Pancreas (tissue), 10 donors: ENCODE measurements at regions not wholly inside any gene's neighbourhood (a gene's known extent, or its start where the extent isn't known, plus 50 kb on each side); places are given as distances from the start of the nearest gene placed in this dataset.

Experiments used
- ATAC-seq, 4 donors: fragments of 200-7000 bp; cut with Tn5 transposase; one replicate each; pipeline versions ENCODE4 v1.8.0 to v1.9.1; 2020; ENCODE audit warnings: mild to moderate bottlenecking in 4 of 4, moderate library complexity in 4 of 4
- DNase-seq, 6 donors: peaks; one replicate each; pipeline ENCODE4 v3.0.0-alpha.2; 2020
- FAIRE-seq: peaks from 2 replicates; lab custom pipeline; 2012; peaks lifted over from hg19 to GRCh38; lab: Jason Lieb, UNC
- H3K27ac ChIP-seq, 4 donors: fragments of 200-600 bp; sonication (generic); 1 replicate in 3 of 4; 2 replicates in 1 of 4; pipeline versions ENCODE4 v1.5.0 to v1.8.0; 2020
- H3K27me3 ChIP-seq, 4 donors: fragments of 200-600 bp; one replicate each; pipeline ENCODE4 v1.8.0; 2021
- H3K36me3 ChIP-seq, 3 donors: fragments of 200-600 bp; sonication (generic) in 1 of 3; one replicate each; pipeline versions ENCODE4 v1.5.0 to v1.8.0; 2020 to 2021
- H3K4me1 ChIP-seq, 3 donors: fragments of 200-600 bp; one replicate each; pipeline ENCODE4 v1.8.0; 2021
- H3K4me3 ChIP-seq, 4 donors: fragments of 200-600 bp; sonication (generic) in 2 of 4; one replicate each; pipeline versions ENCODE4 v1.5.0 to v1.8.0; 2020 to 2021
- H3K9me3 ChIP-seq, 4 donors: fragments of 200-600 bp; one replicate each; pipeline ENCODE4 v1.8.0; 2021
- CTCF ChIP-seq, 4 donors: fragments of 200-600 bp; sonication (generic) in 3 of 4; IDR thresholded peaks; one replicate each; pipeline versions ENCODE4 v1.5.0 to v1.8.0; 2021; ENCODE audit warnings: antibody characterized with exemption in 4 of 4
- WGBS, 2 donors: extraction: QIAGEN DNeasy Blood & Tissue Kit; methylation state at CpG; one replicate each; pipeline ENCODE4 v1.1.7; 2013; 5-methylcytosine and 5-hydroxymethylcytosine counted together
- intact Hi-C, 3 donors: fragments of 100-400 bp; cut with DNase I; formaldehyde crosslinking; loops; one replicate each; pipeline versions ENCODE4 v1.11.1 to v1.14.2; 2022
- donor health status: healthy with polysubstance abuse.
- donor health status: DM: no; HTN: no; CAD: no; lungs with moderate emphysema.
- donor health status: DM: no; HTN: no; CAD: no.
- donor health status: control.
- donor health status: control.
- donor health status: Bipolar disorder and iron deficiency.
- donor health status: DM: yes; HTN: yes; CAD: no.
- donor health status: DM: no; HTN: no; CAD: no.
- donor health status: DM: no; HTN: no; CAD: no.
- donor health status: DM: yes; HTN: yes; CAD: no.

GRCh38 chr13:80201694-80202468 lies 139.0 kb downstream of the SPRY2 start:
- intact Hi-C loops: no loop called here
- FAIRE-seq: no peak

GRCh38 chr13:80199585-80200292 lies 141.2 kb downstream of the SPRY2 start:
- no peak for TF ChIP-seq CTCF (IDR thresholded peaks at IDR 0.05)
- 51 to 64% methylated on average over 3 of the region's 3 CpGs for WGBS, 2 donors
- intact Hi-C loops: no loop called here
- FAIRE-seq (no peak), ATAC-seq (no peak), DNase-seq (no peak)
- H3K36me3 ChIP-seq: no peaks in the 10 kb centered on the region
- no peaks in the 10 kb centered on the region for H3K9me3 ChIP-seq
- no peak overlapping the region for H3K27ac ChIP-seq
- H3K4me3 ChIP-seq: no peak overlapping the region
- H3K27me3 ChIP-seq: no peaks in the 10 kb centered on the region
- H3K4me1 ChIP-seq: no peaks in the 10 kb centered on the region

More at GRCh38 chr13:80201694-80202468, 139.0 kb downstream of the SPRY2 start:
- Histone ChIP-seq H3K36me3 (no peaks in the 10 kb centered on the region), H3K4me3 (no peak overlapping the region), H3K9me3 (no peaks in the 10 kb centered on the region), H3K27ac (no peak overlapping the region), H3K27me3 (no peaks in the 10 kb centered on the region), H3K4me1 (no peaks in the 10 kb centered on the region)
- ATAC-seq (no peak), DNase-seq (no peak)
- 71 to 81% methylated on average over 6 of the region's 6 CpGs for WGBS, 2 donors
- TF ChIP-seq CTCF (IDR thresholded peaks at IDR 0.05): no peak

GRCh38 chr13:80199067-80199466 lies 141.9 kb downstream of the SPRY2 start:
- TF ChIP-seq CTCF (IDR thresholded peaks at IDR 0.05): no peak
- intact Hi-C loops: no loop called here
- no peak for ATAC-seq
- Histone ChIP-seq H3K27me3 (no peaks in the 10 kb centered on the region), H3K27ac (no peak overlapping the region), H3K4me1 (no peaks in the 10 kb centered on the region), H3K9me3 (no peaks in the 10 kb centered on the region), H3K4me3 (no peak overlapping the region), H3K36me3 (no peaks in the 10 kb centered on the region)
- WGBS, 2 donors: 47 to 58% methylated on average over 4 of the region's 4 CpGs
- no peak for DNase-seq
- FAIRE-seq: no peak

- Histone ChIP-seq H3K4me3 (no peak overlapping the region), H3K27ac (no peak overlapping the region), H3K4me1 (no peaks in the 10 kb centered on the region), H3K36me3 (no peaks in the 10 kb centered on the region), H3K9me3 (no peaks in the 10 kb centered on the region), H3K27me3 (no peaks in the 10 kb centered on the region)
- DNase-seq (no peak), ATAC-seq (no peak), FAIRE-seq (no peak)
- intact Hi-C loops: no loop called here
- no peak for TF ChIP-seq CTCF (IDR thresholded peaks at IDR 0.05)
- 86 to 90% methylated on average over 2 of the region's 2 CpGs for WGBS, 2 donors
Observed at GRCh38 chr13:80196756-80197155, 144.2 kb downstream of the SPRY2 start.

- TF ChIP-seq CTCF (IDR thresholded peaks at IDR 0.05): no peak
- H3K4me3 ChIP-seq: no peak overlapping the region
- intact Hi-C loops: no loop called here
- FAIRE-seq (no peak), DNase-seq (no peak), ATAC-seq (no peak)
- H3K9me3 ChIP-seq: no peaks in the 10 kb centered on the region
- H3K27ac ChIP-seq: no peak overlapping the region
- 68 to 78% methylated on average over 2 of the region's 2 CpGs for WGBS, 2 donors
- H3K27me3 ChIP-seq: no peaks in the 10 kb centered on the region
- H3K36me3 ChIP-seq: no peaks in the 10 kb centered on the region
- H3K4me1 ChIP-seq: no peaks in the 10 kb centered on the region
Observed at GRCh38 chr13:80195649-80196048, 145.3 kb downstream of the SPRY2 start.
